ENCODE measurements at regions not wholly inside any gene's neighbourhood (a gene's known extent, or its start where the extent isn't known, plus 50 kb on each side); places are given as distances from the start of the nearest gene placed in this dataset.

- TF ChIP-seq, protein P1, sequence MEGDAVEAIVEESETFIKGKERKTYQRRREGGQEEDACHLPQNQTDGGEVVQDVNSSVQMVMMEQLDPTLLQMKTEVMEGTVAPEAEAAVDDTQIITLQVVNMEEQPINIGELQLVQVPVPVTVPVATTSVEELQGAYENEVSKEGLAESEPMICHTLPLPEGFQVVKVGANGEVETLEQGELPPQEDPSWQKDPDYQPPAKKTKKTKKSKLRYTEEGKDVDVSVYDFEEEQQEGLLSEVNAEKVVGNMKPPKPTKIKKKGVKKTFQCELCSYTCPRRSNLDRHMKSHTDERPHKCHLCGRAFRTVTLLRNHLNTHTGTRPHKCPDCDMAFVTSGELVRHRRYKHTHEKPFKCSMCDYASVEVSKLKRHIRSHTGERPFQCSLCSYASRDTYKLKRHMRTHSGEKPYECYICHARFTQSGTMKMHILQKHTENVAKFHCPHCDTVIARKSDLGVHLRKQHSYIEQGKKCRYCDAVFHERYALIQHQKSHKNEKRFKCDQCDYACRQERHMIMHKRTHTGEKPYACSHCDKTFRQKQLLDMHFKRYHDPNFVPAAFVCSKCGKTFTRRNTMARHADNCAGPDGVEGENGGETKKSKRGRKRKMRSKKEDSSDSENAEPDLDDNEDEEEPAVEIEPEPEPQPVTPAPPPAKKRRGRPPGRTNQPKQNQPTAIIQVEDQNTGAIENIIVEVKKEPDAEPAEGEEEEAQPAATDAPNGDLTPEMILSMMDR (IDR thresholded peaks at IDR 0.05), result no peak
- TF ChIP-seq POLR2A (IDR thresholded peaks at IDR 0.05; ENCODE audit: low read depth), result no peak
Measured at GRCh38 chr4:130029442-130029841, 933.5 kb downstream of the C4orf33 start.
